Fibroblast of skin of abdomen (primary cell): ENCODE measurements at regions not wholly inside any gene's neighbourhood (a gene's known extent, or its start where the extent isn't known, plus 50 kb on each side); places are given as distances from the start of the nearest gene placed in this dataset.

Experiments
- DNase-seq: peaks from one replicate; pipeline ENCODE4 v3.0.0-alpha.2; 2013

DNA sequence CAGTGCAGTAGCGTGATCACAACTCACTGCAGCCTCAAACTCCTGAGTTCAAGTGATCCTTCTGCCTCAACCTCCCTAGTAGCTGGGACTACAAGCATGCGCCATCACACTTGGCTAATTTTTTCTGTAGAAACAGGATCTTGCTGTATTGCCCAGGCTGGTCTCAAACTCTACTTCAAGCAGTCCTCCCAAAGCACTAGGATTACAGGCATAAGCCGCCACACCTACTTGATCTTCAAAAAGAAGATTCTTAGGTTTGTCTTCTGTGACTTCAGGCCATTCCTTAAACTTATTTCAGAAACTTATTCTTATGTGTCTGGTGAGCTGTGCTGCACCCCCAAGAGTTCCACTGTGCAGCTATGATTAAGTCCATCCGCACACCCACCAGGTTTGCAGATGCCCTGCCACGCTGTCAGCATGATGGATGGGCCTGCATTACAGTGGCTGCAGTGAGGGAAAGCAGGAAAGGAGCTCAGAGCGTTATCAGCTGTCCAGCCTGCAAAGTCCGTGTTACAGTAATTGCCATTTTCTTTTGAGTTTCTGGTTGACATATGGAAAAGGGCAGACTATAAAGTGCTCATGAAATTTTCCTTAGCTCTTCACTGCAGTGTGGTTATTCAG lies 146.6 kb downstream of the AASDH start:
- peak; percentile 62 for DNase-seq

DNA sequence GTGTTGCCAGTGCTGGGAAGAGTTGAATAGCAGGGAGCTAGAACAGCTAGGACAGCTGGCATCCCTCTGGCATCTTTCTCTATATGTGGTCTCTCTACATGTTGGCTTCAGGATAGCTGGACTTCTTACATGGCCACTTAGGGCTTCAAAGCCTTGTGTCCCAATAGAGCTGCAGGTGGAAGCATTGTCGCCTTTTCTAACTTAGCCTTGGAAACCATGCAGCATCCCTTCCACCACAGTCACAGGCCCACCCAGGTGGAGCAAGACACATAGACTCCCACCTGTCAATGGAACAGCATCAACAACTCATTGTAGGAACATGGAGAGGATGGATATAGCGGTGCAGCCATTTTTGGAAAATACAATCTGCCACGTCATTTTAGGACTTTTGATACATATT lies 149.0 kb downstream of the AASDH start:
- DNase-seq: no peak

DNA sequence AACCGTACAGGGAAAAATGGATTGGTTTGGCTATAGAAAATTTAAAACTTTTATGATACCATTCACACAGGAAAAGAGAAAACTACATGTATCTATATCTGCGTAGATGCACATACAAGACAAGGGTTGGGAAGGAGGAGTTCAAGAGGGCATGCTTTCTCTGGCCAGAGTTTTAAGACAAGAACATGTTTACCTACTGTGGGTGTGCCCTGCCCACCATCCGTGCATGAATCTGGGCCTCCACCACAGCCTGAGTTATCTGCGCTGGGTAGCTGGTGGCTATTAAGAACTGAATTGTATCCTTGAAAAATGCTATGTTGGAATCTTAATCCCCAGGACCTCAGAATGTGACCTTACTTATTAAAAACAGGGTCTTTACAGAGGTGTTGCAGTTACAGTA lies 151.6 kb downstream of the AASDH start:
- DNase-seq: no peak

DNA sequence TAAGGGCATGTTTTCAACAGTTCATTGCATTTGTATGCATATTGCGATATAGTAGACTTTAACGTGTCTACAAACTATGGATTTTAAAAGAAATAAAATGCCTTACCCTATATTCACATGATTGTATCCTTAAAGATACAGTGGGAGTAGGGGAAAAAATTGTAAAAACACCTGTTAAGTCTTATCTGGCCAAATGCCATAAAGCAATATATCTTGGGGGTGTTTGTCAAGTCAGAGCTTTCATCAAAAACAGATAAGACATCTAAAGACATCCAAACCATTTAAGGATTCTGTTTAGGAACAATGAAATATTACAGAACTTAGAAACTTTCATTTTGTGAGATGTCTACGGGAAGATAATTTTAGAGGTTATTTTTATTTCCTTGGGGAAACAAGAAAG lies 152.3 kb downstream of the AASDH start:
- DNase-seq: no peak

DNA sequence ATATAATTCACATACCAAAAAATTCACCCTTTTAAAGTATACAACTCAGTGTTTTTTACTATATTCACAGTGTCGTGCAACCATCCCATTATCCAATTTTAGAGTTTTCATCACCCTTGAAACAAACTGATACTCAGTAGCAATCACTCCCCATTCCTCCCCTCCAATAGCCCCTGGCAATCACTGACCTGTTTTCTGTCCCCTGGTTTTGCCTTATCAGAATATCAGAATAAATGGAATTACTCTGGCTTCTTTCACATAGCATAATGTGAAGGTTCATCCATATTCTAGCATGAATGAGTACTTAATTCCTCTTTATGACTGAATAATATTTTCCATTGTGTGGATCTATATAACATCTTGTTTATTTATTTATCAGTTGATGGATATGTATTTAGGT lies 153.2 kb downstream of the AASDH start:
- DNase-seq: no peak

DNA sequence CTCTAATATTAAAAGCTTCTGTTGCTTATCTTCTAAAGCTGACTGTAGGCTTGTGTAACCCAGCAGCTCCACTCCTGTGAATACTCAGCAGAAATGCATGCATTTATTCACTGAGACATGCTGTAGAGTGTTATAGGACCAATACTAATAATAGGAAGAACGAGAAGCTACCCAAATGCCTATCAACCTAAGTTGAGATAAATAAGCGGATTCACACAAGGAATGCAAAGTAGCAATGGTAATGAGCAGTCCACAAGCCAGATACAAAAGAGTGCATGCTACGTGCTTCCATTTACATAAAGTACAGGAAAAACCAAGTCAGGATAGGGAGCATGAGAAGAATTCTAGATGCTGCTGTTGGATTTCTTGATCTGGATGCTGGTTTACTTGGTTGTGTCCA lies 155.9 kb downstream of the AASDH start:
- no peak for DNase-seq

DNA sequence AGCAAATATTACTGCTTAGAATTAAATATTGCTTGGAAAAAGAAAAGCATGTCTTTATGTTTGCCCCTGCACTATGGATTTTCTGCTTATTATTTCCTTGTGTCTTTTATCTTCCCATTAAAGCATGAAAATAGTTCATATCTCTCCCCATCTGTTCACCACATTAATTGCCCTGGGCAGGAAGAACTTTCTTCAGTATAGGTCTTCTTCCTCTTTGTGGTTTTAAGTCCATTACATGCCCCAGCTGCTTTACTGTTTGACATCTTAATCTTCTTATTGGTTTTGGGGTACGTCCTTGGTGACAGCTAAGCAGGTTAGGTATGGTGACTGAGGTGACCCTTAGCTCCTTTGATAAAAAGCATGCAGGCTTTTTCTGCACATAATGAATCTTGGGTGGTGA lies 157.3 kb downstream of the AASDH start:
- no peak for DNase-seq

DNA sequence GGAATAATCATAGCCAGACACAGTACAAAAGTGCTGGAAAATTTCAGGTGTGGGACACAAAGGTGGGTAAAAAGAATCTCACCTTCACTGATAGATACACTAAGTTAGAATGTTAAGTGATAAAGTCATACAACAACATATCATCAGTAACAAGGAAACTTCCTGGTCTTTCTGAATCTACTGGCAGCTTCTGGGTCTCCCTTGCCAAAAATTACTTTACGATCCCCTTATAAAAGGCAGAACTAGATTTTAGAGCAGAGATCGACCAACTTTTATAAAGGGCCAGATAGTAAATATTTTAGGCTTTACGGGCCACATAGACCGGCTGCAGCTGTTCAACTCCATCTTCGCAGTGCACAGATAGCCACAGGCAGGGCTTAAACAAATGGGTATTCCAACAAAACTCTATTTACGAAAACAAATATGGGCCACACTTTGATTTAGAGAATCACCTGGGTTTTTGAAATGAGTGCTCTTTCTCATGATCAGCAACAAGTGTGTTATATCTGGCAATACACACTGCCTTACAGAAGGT lies 159.9 kb downstream of the AASDH start:
- DNase-seq: no peak

DNA sequence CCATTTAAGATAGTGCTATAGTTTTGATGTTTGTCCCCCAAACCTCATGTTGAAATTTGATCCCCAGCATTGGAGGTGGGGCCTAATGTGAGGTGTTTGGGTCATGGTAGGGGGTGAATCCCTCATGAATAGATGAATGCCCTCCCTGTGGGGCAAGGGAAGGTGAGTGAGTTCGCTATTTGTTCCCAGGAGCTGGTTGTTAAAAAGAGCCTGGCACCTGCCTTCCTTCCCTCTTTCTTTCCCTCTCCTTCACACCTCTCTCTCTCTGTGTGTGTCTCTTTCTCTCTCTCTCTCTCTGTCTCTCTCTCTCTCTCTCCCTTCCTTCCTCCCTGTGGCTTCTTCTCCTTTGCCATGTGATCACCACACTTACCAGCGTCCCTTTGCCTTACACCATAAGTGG lies 160.7 kb downstream of the AASDH start:
- no peak for DNase-seq

DNA sequence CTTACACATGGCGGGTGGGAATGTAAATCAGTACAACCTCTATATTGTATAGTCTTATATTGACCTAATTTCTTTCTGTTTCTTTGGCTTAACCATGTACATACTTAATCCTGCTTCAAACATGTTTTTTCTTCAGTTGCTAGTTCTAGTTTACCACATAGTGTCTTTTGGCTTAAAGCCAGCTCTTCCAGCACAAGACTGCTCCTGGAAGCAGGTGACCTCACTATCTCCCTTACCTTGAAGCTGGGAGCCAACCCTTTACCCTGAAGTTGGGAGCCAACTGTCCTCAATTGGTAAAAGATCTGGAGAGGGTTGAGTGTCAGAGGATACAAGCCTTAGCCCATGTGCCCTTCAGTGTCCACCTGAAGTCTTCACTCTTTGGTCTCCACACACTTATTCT lies 162.7 kb downstream of the AASDH start:
- no peak for DNase-seq

DNA sequence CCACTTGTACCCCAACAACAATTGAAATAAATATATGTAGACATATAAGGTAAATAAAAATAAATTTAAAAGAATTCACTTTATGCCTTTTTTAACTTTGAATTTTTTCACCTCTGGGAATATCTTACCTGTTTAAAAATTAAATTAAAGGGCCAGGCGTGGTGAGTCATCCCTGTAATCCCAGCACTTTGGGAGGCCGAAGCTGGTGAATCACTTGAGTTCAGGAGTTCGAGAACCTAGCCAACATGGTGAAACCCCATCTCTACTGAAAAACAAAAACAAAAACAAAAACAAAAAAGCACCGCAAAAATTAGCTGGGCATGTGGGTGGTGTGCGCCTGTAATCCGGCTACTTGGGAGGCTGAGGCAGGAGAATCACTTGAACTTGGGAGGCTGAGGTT lies 164.8 kb downstream of the AASDH start:
- DNase-seq: no peak

DNA sequence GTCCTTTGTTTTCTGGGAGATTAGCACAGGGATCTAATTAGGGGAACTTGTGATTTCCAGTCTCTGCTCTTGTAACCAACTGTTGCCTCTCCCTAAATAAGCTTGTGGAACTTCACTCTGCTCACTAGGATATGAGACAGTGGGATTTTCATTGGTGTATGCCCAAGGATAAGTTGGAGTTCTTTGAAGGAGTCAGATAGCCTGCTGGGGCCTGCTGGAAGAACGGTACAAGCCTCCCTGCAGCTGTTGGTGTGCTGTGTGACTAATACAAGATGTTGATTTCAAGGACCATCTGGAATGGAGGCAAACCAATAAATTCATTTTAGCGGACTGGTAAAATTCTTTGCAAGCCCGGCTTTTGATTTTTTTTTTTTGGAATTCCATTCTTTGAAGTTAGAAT lies 167.0 kb downstream of the AASDH start:
- DNase-seq: peak; percentile 79

DNA sequence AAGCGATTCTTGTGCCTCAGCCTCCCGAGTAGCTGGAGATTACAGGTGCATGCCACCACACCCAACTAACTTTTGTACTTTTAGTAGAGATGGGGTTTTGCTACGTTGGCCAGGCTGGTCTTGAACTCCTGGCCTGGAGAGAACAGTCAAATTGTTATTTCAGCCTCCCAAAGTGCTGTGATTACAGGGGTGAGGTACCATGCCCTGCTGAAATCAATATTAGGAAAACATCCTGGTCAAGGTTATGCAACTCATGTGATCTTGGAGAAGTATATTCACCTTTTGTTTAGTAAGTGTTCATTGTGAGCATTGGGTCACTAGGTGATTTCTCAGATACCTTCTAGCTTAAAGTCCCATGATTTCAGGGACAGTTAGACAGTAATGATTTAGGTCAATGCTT lies 167.8 kb downstream of the AASDH start:
- DNase-seq: no peak

DNA sequence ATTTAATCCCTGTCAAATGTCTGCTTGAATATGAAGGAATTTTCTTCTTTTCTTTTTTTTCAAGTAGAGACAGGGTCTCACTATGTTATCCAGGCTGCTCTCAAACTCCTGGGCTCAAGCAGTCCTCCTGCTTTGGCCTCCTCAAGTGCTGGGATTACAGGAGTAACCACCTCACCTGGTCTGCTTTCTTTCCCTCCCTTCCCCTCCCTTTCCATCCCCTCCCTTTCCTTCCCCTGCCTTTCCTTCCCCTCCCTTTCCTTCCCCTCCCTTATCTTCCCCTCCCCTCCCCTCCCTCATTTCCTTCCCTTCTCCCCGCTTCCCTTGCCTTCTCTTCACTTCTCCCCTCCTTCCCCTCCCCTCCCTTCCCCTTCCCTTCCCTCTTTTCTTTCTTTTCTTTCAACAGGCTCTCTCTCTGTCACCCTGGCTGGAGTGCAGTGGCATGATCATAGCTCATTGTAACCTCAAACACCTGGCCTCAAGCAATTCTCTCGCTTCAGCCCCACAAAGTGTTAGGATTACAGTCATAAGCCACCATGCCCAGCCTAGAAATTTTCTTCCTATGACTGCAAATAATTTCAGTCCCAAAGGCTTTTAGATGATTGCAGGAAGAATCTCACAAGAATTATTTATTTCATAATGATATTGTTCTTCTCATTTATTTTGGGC lies 168.9 kb downstream of the AASDH start:
- no peak for DNase-seq

DNA sequence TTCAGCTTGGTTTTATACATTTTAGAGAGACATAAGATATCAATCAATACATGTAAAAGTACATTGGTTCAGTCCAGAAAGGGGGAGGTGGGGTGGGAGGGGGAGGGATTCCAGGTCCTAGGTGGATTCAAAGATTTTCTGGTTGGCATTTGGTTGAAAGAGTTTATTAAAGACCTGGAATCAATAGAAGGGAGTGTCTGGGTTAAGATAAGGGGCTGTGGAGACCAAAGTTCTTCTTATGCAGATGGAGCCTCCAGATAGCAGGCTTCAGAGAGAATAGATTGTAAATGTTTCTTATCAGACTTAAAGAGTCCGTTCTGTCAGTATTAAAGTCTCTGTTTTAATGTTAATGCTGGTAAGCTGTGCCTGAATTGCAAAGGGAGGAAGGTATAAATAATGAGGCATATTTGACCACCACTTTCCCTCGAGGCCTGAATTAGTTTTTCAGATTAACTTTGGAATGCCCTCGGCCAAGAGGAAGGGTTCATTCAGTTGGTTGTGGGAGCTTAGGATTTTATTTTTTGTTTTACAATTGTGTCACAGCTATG lies 169.9 kb downstream of the AASDH start:
- DNase-seq: no peak

DNA sequence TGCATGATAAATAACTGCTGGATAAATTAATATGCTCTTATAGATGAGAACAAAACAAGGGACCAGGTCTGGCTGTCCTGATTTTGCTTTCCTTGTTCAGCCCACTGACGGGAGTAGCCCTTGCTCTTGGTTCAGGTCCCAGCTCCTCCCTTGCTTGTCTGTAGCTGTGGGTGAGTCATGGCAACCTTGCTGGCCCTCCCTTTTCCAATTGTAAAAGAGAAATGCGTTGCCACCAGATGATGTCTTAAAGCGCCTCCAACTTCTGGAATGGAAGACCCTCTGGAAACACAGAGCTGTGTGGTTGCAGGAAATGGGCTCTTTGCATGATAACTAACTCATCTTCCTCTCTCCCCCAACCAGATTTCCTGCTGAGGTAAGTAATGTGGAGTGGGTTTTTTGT lies 171.4 kb downstream of the AASDH start:
- peak; percentile 62 for DNase-seq

DNA sequence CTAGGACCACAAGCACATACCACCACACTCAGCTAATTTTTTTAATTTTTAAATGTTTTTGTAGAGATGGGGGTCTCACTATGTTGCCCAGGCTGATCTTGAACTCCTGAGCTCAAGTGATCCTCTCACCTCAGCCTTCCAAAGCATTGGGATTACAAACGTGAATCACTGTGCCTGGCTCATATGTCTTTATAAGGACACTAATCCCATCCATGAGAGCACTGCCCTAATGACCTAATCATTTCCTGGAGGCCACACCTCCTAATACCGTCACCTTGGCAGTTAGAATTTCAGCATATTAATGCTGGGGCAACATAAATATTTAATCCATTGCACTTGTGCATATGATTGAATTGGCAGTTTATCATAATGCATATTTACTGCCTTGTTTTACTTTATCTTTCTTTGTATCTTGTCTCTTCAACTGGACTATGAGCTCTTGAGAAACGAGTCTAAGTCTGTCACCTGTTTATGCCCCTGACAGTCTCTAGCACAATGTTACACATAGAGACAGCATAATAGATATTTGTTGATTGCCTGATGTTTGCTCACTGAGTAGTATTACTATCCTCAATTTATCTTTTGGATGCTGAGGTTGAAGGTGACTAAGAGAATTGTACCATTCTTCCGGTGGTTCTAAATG lies 172.0 kb downstream of the AASDH start:
- no peak for DNase-seq

DNA sequence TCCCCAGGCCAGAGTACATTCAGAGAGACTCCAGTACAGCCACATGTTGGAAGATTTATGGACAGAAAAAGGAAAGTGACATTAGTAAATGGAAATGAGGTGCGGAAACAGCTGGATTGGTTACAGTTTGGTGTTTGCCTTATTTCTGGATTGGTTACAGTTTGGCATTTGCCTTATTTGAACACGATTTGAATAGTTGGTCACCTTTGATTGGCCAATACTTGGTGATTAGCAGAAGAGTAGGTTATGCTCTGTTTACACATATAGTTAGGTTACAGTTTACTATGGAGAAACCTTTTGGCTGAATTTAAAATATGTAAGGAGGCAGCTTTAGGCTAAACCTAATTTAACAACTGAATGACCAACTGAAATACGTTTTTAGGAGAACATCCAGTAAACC lies 173.7 kb downstream of the AASDH start:
- no peak for DNase-seq

DNA sequence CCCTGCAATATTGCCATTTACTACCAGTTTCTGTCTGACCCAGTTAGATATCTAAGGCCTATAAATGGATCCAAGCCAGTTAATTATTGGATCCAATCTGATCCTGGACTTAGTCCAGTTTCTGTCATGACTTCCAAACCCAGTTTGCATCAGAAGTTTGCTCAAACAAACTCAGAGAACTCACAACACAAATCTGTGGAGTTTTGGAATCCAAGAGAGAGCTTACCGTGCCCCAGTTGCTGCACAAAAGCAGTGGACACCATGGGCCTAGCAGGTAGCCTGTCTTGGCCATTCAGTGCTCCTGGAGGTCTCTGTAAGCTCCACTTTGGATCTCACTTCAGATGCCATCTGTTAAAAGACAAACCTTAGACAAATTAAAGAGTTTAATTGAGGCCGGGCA lies 174.5 kb downstream of the AASDH start:
- no peak for DNase-seq

DNA sequence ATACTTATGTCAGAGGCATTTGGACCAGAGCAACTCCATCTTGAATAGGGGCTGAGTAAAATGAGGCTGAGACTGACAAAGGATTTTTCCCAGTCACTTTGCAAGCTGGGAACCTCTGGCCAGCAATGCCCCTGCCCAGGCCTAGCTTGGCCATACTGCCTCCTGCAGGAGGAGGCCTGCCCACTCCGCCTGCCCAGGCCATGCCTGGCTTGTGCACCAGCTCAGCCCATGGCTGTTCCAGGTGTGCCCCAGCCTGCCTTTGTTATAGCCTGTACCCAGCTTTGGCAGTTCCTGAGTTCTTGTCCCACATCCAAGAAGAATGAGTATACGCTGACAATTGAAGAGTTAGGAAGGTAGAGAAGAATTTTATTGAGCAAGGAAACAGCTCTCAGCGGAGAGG lies 176.1 kb downstream of the AASDH start:
- no peak for DNase-seq

DNA sequence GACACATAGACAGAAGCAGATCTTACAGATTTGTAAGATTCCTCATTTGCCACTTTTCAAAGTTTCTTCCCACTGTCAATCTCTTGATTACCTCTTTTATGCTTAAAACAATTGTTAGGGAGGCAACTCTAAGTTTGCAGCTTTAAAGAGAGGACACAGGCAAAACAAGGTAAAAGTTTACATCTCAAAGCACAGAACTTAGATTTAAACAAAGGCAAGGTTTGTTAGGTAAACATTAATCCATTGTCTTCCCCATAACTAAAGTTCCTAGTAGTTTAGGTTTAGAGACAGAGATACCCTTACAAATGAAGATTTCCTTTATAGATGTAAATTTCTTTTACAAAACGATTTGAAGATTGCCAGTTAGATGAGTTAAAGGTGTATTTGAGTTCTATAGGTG lies 176.9 kb downstream of the AASDH start:
- no peak for DNase-seq

DNA sequence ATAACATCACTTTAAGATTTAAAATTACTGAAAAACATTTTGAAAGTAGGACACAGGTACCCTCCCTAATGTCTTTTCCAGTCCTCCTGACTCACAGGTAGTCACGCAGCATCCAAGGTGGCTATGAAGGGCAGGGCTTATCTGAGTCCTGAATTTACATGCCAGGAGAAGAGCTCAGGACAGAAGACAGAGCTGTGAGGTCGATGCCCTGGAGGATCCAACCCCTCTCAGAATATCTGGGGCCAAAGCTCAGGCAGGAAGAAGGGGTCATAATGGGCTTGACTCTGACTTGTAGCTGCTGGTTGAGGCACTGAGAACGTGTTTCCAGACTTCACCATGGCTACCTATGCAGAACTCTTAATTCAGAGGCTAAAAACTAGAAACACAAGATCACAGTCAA lies 177.5 kb downstream of the AASDH start:
- DNase-seq: no peak

DNA sequence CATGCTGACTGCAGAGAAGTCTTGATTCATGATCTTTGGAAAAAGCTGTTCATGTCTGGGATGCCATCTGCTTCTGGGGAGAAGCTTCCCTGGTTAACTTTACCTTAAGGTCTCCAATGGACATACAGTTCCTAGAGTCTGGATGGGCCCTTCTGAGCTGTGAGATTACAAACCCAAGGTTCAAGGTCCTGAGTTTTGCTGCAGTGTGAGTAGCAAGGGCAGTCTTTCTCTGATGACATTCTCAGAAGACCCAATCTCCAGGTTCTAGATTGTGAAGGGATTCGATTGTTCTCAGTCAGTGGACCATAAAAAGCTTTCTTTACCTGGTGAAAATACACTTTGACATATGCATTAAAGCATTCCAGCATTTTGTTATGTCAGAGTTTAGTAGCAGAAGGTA lies 179.2 kb downstream of the AASDH start:
- no peak for DNase-seq

DNA sequence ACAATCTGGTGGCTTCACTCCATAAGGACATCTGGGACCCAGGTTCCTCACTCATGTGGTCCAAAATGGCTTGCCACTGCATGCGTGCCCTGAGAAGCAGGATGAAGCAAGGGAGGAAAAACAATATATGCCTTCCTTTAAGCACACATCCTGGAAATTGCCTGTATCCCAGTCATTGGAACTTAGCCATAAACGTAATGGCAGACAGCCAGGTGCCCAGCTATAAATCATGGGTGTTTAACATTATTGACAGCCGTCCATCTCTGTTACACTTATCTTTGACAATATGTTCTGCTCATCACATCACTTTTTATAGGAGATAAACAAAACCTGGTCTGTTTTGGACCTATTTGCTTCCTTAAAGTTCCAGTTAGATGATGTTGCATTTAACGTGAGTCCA lies 181.0 kb downstream of the AASDH start:
- no peak for DNase-seq
